ENCODE measurements at regions not wholly inside any gene's neighbourhood (a gene's known extent, or its start where the extent isn't known, plus 50 kb on each side); places are given as distances from the start of the nearest gene placed in this dataset.
A peak's percentile ranks its signal among the peaks of the same experiment; 100 is the strongest.

DNA sequence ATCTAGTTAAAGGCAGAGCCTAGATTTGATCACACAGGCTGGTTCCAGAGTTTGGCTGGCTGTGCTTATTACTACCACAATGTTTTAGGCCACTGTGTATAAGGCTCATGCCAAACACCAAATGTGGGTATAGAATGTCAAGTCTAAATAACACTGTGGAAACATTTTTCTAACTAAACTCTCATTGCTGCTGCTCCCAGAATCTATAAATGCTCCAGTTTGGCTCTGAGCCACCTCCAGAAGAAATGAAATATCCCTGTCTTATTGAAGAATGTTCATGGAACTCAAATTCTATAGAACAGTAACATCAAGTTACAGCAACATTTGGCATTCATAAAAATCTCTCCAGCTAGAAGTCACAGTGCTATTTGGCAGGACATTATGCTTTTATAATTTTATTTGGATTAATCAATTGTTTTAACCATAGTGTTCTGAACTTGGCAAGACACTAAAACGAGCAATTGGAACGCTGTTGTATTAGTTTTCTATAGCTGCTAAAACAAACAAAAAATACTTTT, 178.1 kb upstream of the COX7C start:
- no peak for DNase-seq (ENCODE audit: low read depth)
- no peak overlapping the region for H3K4me3 ChIP-seq (ENCODE audit: low read depth, low read length)
- TF ChIP-seq CTCF (IDR thresholded peaks at IDR 0.05; ENCODE audit: control insufficient read depth, extremely low read depth, insufficient read depth): no peak

- no peak overlapping the region for H3K4me3 ChIP-seq (ENCODE audit: low read depth, low read length)
- no peak for DNase-seq (ENCODE audit: low read depth)
- no peak for TF ChIP-seq CTCF (IDR thresholded peaks at IDR 0.05; ENCODE audit: control insufficient read depth, extremely low read depth, insufficient read depth)
Measured at GRCh38 chr5:86442036-86442745, 175.6 kb upstream of the COX7C start.

DNA sequence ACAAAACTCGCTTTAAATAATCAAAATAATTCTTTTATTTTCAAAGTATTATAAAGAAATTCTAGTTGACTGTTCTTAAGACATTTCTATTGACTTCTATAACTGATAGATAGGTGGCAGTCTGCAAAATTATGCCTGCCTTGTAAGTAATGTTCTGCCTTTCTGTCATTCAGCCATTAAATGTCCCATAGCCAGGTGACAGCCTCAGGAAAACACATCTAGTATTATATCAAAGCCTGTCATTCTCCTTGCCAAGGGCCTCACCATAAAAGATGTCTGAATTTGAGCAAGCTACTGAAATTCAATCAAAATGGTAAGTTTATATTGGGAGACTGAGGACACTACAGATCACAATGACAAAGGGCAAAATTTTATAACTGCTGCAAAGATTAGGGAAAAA, 170.4 kb upstream of the COX7C start:
- no peak overlapping the region for H3K4me3 ChIP-seq (ENCODE audit: low read depth, low read length)
- 0 out of 2 replicates have a peak, but pooled peaks have one; percentile 5 for TF ChIP-seq CTCF (IDR thresholded peaks at IDR 0.05; ENCODE audit: control insufficient read depth, extremely low read depth, insufficient read depth)
- DNase-seq (ENCODE audit: low read depth): no peak

GRCh38 chr5:86452251-86452650, 165.5 kb upstream of the COX7C start:
- no peak for TF ChIP-seq CTCF (IDR thresholded peaks at IDR 0.05; ENCODE audit: control insufficient read depth, extremely low read depth, insufficient read depth)
- DNase-seq (ENCODE audit: low read depth): no peak
- no peak overlapping the region for H3K4me3 ChIP-seq (ENCODE audit: low read depth, low read length)

DNA sequence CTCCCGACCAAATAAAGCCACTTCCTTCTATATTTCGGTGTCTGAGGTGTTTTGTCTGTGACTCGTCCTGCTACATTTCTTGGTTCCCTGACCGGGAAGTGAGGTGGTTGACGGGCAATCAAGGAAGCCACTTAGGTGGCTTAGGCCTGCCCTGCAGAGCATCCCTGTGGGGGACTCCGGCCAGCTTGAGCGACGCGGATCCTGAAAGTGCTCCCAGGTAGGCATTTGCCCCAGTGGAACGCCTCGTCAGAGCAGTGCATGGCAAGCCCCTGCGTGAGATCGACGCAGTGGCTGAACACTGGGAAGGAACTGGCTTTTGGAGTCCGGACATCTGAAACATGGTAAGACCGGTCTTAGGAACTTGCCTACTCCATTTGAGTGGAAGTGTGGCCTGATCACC, 157.2 kb upstream of the COX7C start:
- TF ChIP-seq CTCF (IDR thresholded peaks at IDR 0.05; ENCODE audit: control insufficient read depth, extremely low read depth, insufficient read depth): no peak
- no peak overlapping the region for H3K4me3 ChIP-seq (ENCODE audit: low read depth, low read length)
- no peak for DNase-seq (ENCODE audit: low read depth)

- no peak for TF ChIP-seq CTCF (IDR thresholded peaks at IDR 0.05; ENCODE audit: control insufficient read depth, extremely low read depth, insufficient read depth)
- no peak overlapping the region for H3K4me3 ChIP-seq (ENCODE audit: low read depth, low read length)
- DNase-seq (ENCODE audit: low read depth): no peak
Measured at GRCh38 chr5:86461169-86461956, 156.4 kb upstream of the COX7C start.

All from LNCaP clone FGC (cell line).